Choroid plexus epithelial cell (primary cell): ENCODE measurements at regions not wholly inside any gene's neighbourhood (a gene's known extent, or its start where the extent isn't known, plus 50 kb on each side); places are given as distances from the start of the nearest gene placed in this dataset.

ENCODE experiments used
- DNase-seq: peaks from one replicate; pipeline ENCODE4 v3.0.0-alpha.2; 2010; ENCODE audit warnings: low read depth
- H3K4me3 ChIP-seq: 2 replicates; pipeline ENCODE4 v1.5.1; 2011; ENCODE audit warnings: low read depth, mild to moderate bottlenecking, control low read depth, low read length, moderate library complexity
- TF ChIP-seq, protein P1 (sequence below): conservative IDR thresholded peaks from 2 replicates; pipeline ENCODE4 v1.5.1; 2011; ENCODE audit warnings: low read depth, mild to moderate bottlenecking, control low read depth, inconsistent platforms, low read length, moderate library complexity

- TF ChIP-seq, protein P1, sequence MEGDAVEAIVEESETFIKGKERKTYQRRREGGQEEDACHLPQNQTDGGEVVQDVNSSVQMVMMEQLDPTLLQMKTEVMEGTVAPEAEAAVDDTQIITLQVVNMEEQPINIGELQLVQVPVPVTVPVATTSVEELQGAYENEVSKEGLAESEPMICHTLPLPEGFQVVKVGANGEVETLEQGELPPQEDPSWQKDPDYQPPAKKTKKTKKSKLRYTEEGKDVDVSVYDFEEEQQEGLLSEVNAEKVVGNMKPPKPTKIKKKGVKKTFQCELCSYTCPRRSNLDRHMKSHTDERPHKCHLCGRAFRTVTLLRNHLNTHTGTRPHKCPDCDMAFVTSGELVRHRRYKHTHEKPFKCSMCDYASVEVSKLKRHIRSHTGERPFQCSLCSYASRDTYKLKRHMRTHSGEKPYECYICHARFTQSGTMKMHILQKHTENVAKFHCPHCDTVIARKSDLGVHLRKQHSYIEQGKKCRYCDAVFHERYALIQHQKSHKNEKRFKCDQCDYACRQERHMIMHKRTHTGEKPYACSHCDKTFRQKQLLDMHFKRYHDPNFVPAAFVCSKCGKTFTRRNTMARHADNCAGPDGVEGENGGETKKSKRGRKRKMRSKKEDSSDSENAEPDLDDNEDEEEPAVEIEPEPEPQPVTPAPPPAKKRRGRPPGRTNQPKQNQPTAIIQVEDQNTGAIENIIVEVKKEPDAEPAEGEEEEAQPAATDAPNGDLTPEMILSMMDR, result no peak
- DNase-seq, result no peak
- no peak overlapping the region for H3K4me3 ChIP-seq
Measured at GRCh38 chr1:81605023-81605422, 195.7 kb upstream of the ADGRL2 start.

GRCh38 chr1:81600878-81601622 is 199.7 kb upstream of the ADGRL2 start:
- no peak for DNase-seq
- H3K4me3 ChIP-seq, result no peak overlapping the region
- TF ChIP-seq, protein P1, result no peak

DNA sequence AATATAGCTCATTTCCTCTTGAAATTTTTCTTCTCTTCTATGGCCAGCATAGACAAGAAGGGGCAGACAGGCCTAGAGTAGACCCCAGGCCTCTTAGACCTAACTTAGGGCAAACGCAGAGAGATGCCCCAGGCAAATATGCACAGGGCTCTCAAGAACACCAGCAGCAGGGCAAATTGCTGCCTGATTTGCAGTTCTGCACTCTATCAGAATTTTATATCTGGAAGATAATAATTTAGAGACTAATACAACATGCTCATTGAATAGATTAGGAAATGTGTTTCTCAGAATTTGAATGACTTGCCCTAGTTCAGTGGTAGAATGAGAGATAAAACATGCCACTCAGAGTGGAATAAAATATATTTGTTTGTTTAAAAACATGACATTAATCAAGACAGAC is 200.4 kb upstream of the ADGRL2 start:
- DNase-seq, result no peak
- H3K4me3 ChIP-seq, result no peak overlapping the region
- TF ChIP-seq, protein P1, result no peak

DNA sequence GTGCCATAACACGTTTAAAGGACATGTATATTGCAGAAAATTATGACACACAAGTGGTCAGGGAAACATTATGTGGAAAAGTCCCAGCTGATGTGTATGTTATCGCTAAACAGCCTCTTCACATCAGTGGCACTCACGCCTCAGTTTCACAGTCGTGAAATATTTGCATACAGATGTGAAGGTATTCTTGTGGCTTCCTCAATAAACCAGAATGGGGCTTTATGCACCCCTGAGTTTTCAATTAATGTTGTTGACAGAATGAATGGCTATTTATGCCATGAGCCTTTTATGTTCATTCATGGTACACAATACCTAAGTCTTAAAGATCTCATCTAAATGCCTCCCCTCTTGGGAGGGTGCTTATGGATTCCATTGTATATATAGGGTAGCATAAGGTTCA is 202.1 kb upstream of the ADGRL2 start:
- no peak overlapping the region for H3K4me3 ChIP-seq
- TF ChIP-seq, protein P1, result no peak
- DNase-seq, result no peak

DNA sequence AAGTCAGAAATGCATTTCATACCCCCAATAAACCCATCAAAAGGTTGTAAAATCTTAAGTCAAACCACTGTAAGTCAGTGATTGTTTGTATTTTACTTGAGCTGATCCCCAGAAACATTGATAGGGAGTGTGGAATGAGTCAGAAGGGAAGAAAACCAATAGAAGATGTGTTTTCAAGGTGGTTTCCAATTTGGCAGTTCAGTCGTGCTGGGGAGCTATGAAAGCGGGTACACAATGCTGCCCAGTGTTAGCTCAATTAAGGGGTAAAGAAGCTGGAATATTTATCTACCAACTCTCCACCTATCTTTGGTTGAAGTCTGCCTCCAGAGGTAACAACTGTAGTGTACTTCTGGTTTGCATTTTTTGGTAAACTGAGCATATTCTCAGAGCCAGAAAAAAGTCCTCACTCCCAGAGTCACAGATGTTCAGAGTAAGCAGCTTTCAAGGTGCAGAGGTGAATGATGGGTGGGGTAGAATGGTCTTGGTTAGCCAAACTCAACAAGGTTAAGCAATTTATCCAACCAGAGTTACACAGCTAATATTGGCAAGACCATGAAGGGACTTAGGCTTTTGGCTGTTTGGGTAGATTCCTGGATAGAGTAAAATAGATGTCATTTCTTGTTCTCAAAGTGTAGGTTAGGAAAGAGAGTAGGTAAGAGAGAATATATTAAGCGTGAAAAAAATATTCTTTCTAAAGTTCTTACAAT is 202.9 kb upstream of the ADGRL2 start:
- H3K4me3 ChIP-seq, result no peak overlapping the region
- TF ChIP-seq, protein P1, result no peak
- no peak for DNase-seq

DNA sequence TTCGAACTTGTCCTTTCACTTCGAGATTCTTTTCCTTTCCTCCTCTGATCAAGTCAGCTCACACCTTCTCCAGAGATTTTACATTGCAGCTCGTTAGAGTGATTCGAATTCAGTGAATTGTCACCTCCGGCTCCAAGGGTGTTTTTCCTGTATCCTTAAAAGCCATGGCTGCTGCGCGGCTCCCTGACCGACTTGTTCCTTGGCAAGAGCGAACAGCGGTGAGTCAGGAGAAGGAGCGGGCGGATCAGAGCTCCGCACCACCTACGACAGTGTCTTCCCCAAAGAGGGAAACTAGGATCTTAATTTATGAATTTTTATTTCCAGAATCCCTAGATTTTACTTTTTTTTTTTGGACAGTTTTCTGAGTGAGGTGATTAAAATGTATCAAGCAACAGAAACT is 204.4 kb upstream of the ADGRL2 start:
- no peak for DNase-seq
- H3K4me3 ChIP-seq, result no peak overlapping the region
- TF ChIP-seq, protein P1, result no peak

GRCh38 chr1:81594206-81594605 is 206.5 kb upstream of the ADGRL2 start:
- TF ChIP-seq, protein P1, result no peak
- DNase-seq, result no peak

More at GRCh38 chr1:81594206-81594605, 206.5 kb upstream of the ADGRL2 start:
- no peak overlapping the region for H3K4me3 ChIP-seq
